ENCODE measurements at regions not wholly inside any gene's neighbourhood (a gene's known extent, or its start where the extent isn't known, plus 50 kb on each side); places are given as distances from the start of the nearest gene placed in this dataset.

- H3K27ac ChIP-seq (ENCODE audit: low read depth, low read length) = no peak overlapping the region
- H3K79me2 ChIP-seq (ENCODE audit: insufficient read depth, low read length) = no peaks in the 10 kb centered on the region
- no peaks in the 10 kb centered on the region for H3K9me2 ChIP-seq (replicated peaks; ENCODE audit: insufficient read depth, low read length)
- H4K20me1 ChIP-seq (ENCODE audit: low read depth, low read length) = no peaks in the 10 kb centered on the region
- H3K36me3 ChIP-seq (ENCODE audit: low read length) = no peaks in the 10 kb centered on the region
- H3K9me3 ChIP-seq (ENCODE audit: insufficient read depth, low read length) = no peaks in the 10 kb centered on the region
- H3K9ac ChIP-seq (ENCODE audit: low read length) = no peak overlapping the region
- H2AFZ ChIP-seq (ENCODE audit: low read depth, low read length, severe bottlenecking) = no peak overlapping the region
- no peak overlapping the region for H3K4me2 ChIP-seq (ENCODE audit: low read depth, low read length, poor library complexity, severe bottlenecking)
- H3K4me3 ChIP-seq (ENCODE audit: insufficient read depth, low read length, poor library complexity, severe bottlenecking) = no peak overlapping the region
- TF ChIP-seq CTCF (IDR thresholded peaks at IDR 0.05; ENCODE audit: insufficient read depth, low read length, poor library complexity, severe bottlenecking) (no peak), EZH2phosphoT487 (conservative IDR thresholded peaks at IDR 0.05; ENCODE audit: low read length) (no peak)
- no peaks in the 10 kb centered on the region for H3K27me3 ChIP-seq (ENCODE audit: low read length)
- H3F3A ChIP-seq (ENCODE audit: insufficient read depth) = no peaks in the 10 kb centered on the region
Observed at GRCh38 chr7:155983176-155983815, 171.0 kb upstream of the SHH start.

GRCh38 chr7:155981703-155982102 is 169.4 kb upstream of the SHH start:
- H3K79me2 ChIP-seq (ENCODE audit: insufficient read depth, low read length) = no peaks in the 10 kb centered on the region
- H3K9ac ChIP-seq (ENCODE audit: low read length) = no peak overlapping the region
- no peaks in the 10 kb centered on the region for H4K20me1 ChIP-seq (ENCODE audit: low read depth, low read length)
- no peak overlapping the region for H3K4me3 ChIP-seq (ENCODE audit: insufficient read depth, low read length, poor library complexity, severe bottlenecking)
- no peak overlapping the region for H3K4me2 ChIP-seq (ENCODE audit: low read depth, low read length, poor library complexity, severe bottlenecking)
- TF ChIP-seq EZH2phosphoT487 (conservative IDR thresholded peaks at IDR 0.05; ENCODE audit: low read length) = no peak
- TF ChIP-seq CTCF (IDR thresholded peaks at IDR 0.05; ENCODE audit: insufficient read depth, low read length, poor library complexity, severe bottlenecking) = no peak
- H3K9me3 ChIP-seq (ENCODE audit: insufficient read depth, low read length) = no peaks in the 10 kb centered on the region
- H2AFZ ChIP-seq (ENCODE audit: low read depth, low read length, severe bottlenecking) = no peak overlapping the region
- H3K27ac ChIP-seq (ENCODE audit: low read depth, low read length) = no peak overlapping the region
- H3K36me3 ChIP-seq (ENCODE audit: low read length) = no peaks in the 10 kb centered on the region
- no peaks in the 10 kb centered on the region for H3K9me2 ChIP-seq (replicated peaks; ENCODE audit: insufficient read depth, low read length)
- H3K27me3 ChIP-seq (ENCODE audit: low read length) = no peaks in the 10 kb centered on the region
- no peaks in the 10 kb centered on the region for H3F3A ChIP-seq (ENCODE audit: insufficient read depth)

- H3K4me2 ChIP-seq (ENCODE audit: low read depth, low read length, poor library complexity, severe bottlenecking) = no peak overlapping the region
Observed at GRCh38 chr7:155980841-155981240, 168.6 kb upstream of the SHH start.

More at GRCh38 chr7:155980841-155981240, 168.6 kb upstream of the SHH start:
- no peaks in the 10 kb centered on the region for H3K27me3 ChIP-seq (ENCODE audit: low read length)
- H3K9ac ChIP-seq (ENCODE audit: low read length) = no peak overlapping the region
- no peaks in the 10 kb centered on the region for H3K79me2 ChIP-seq (ENCODE audit: insufficient read depth, low read length)
- H3K36me3 ChIP-seq (ENCODE audit: low read length) = no peaks in the 10 kb centered on the region
- H3F3A ChIP-seq (ENCODE audit: insufficient read depth) = no peaks in the 10 kb centered on the region
- no peak overlapping the region for H2AFZ ChIP-seq (ENCODE audit: low read depth, low read length, severe bottlenecking)
- H3K9me2 ChIP-seq (replicated peaks; ENCODE audit: insufficient read depth, low read length) = no peaks in the 10 kb centered on the region
- no peaks in the 10 kb centered on the region for H3K9me3 ChIP-seq (ENCODE audit: insufficient read depth, low read length)
- TF ChIP-seq EZH2phosphoT487 (conservative IDR thresholded peaks at IDR 0.05; ENCODE audit: low read length) (no peak), CTCF (IDR thresholded peaks at IDR 0.05; ENCODE audit: insufficient read depth, low read length, poor library complexity, severe bottlenecking) (no peak)
- no peak overlapping the region for H3K27ac ChIP-seq (ENCODE audit: low read depth, low read length)
- H3K4me3 ChIP-seq (ENCODE audit: insufficient read depth, low read length, poor library complexity, severe bottlenecking) = no peak overlapping the region
- no peaks in the 10 kb centered on the region for H4K20me1 ChIP-seq (ENCODE audit: low read depth, low read length)
